ENCODE measurements at regions not wholly inside any gene's neighbourhood (a gene's known extent, or its start where the extent isn't known, plus 50 kb on each side); places are given as distances from the start of the nearest gene placed in this dataset.

- no peak for TF ChIP-seq NR2C2 (CRISPR knock-in tag; IDR thresholded peaks at IDR 0.05; ENCODE audit: borderline replicate concordance)
Measured at GRCh38 chr5:125112196-125112595, 365.8 kb upstream of the ZNF608 start (continued).

DNA sequence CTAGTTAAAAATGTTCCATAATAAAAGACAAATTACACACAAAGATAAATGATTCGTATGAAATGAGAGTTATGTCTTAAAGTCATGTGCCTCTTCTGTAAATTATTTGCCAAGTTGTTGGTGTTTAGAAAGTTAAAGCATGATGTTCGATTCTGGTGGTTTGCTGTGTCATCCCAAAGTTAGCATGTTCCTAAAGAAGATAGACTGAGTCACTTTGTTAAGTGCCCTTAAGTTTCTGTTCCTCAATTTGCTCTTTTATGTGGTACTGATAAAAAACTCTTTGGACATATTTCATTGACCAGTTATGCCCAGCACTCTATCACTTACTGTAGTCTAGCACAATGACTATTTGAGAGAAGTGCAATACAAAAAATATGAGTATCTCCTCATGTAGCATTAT lies 366.9 kb upstream of the ZNF608 start:
- WGBS (ENCODE audit: low lambda C conversion rate): 4% methylated on average over 2 of the region's 2 CpGs
- CTCF ChIA-PET (ENCODE audit: low intra/inter-chr PET ratio, low total read pairs): no interaction called here
- no peak for FAIRE-seq
- H4K20me1 ChIP-seq (ENCODE audit: insufficient read depth, low read length): no peaks in the 10 kb centered on the region
- BruUV-seq (replicated peaks): no TSS peak
- no peak overlapping the region for H3K4me3 ChIP-seq (replicated peaks in 1 of 3; ENCODE audit: insufficient read depth in 1 of 3, low read depth in 2 of 3, low read length in 3 of 3)
- H3K9me3 ChIP-seq (ENCODE audit: low read length): no peaks in the 10 kb centered on the region
- no peak overlapping the region for H3K9ac ChIP-seq (ENCODE audit: insufficient read depth, low read depth, low read length)
- H3K36me3 ChIP-seq (replicated peaks in 1 of 2; ENCODE audit: control insufficient read depth in 1 of 2, insufficient read depth in 2 of 2, low read length in 2 of 2): no peaks in the 10 kb centered on the region
- H3K4me2 ChIP-seq (ENCODE audit: low read depth, low read length): no peak overlapping the region
- H3K79me2 ChIP-seq (ENCODE audit: insufficient read depth, low read length): no peaks in the 10 kb centered on the region
- ATAC-seq: no peak
- no peak overlapping the region for H2AFZ ChIP-seq (ENCODE audit: low read length)
- intact Hi-C loops (cut with micrococcal nuclease; ENCODE audit: unreplicated experiment): no loop called here
- H3K27ac ChIP-seq (ENCODE audit: extremely low read length, insufficient read depth, low read length): no peak overlapping the region
- no peaks in the 10 kb centered on the region for H3K27me3 ChIP-seq (ENCODE audit: control insufficient read depth in 1 of 2, insufficient read depth in 2 of 2, low read length in 2 of 2)
- no peak for DNase-seq (ENCODE audit: low spot score)
- POLR2A ChIA-PET: no interaction called here
- in situ Hi-C loops (cut with HindIII; ENCODE audit: extremely low pct_ligation_motif_present, low pct_unique_long_range_greater_than_20kb): no loop called here
- H3K4me1 ChIP-seq (ENCODE audit: insufficient read depth, low read length): peaks cover 13% of the 10 kb centered on the region
- TF ChIP-seq, protein P1, sequence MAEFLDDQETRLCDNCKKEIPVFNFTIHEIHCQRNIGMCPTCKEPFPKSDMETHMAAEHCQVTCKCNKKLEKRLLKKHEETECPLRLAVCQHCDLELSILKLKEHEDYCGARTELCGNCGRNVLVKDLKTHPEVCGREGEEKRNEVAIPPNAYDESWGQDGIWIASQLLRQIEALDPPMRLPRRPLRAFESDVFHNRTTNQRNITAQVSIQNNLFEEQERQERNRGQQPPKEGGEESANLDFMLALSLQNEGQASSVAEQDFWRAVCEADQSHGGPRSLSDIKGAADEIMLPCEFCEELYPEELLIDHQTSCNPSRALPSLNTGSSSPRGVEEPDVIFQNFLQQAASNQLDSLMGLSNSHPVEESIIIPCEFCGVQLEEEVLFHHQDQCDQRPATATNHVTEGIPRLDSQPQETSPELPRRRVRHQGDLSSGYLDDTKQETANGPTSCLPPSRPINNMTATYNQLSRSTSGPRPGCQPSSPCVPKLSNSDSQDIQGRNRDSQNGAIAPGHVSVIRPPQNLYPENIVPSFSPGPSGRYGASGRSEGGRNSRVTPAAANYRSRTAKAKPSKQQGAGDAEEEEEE (CRISPR knock-in tag; IDR thresholded peaks at IDR 0.05; ENCODE audit: borderline replicate concordance): no peak
- TF ChIP-seq ZNF747 (CRISPR knock-in tag; IDR thresholded peaks at IDR 0.05; ENCODE audit: borderline replicate concordance): no peak
- TF ChIP-seq U2AF2 (IDR thresholded peaks at IDR 0.05; ENCODE audit: low read depth, low read length): no peak
- no peak for TF ChIP-seq ZNF207 (IDR thresholded peaks at IDR 0.05; ENCODE audit: borderline replicate concordance)
- no peak for TF ChIP-seq SETDB1 (CRISPR knock-in tag; IDR thresholded peaks at IDR 0.05; ENCODE audit: borderline replicate concordance)
- TF ChIP-seq ZNF776 (CRISPR knock-in tag; IDR thresholded peaks at IDR 0.05): no peak

Measured in HepG2 (cell line).